ENCODE measurements at regions not wholly inside any gene's neighbourhood (a gene's known extent, or its start where the extent isn't known, plus 50 kb on each side); places are given as distances from the start of the nearest gene placed in this dataset.

DNA sequence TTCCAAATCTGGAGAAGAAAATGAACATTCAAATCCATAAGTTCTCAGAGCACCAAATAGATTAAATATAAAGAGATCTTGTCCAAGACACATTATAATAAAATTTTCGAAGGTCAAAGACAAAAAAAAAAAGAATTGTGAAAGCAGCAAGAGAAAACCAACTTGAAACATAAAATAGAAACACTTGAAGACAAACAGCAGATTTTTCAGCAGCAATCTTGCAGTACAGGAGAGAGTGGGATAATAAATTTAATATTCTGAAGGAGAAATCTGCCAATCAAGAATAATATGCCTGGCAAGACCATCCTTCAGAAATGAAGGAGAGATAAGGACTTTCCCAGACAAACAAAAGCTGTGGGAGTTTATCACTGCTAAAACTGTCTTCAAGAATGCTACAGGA lies 150.5 kb upstream of the COL8A1 start:
- no peak for ATAC-seq (ENCODE audit: poor library complexity)
- ChIA-PET CTCF (no interaction called here), POLR2A (no interaction called here)
- no peaks in the 10 kb centered on the region for H3K4me1 Mint-ChIP-seq (ENCODE audit: low read depth)
- DNase-seq: no peak
- Histone ChIP-seq H3K27me3 (ENCODE audit: control insufficient read depth in 1 of 2, insufficient read depth in 2 of 2, low read length in 2 of 2) (no peaks in the 10 kb centered on the region), H3K9me3 (ENCODE audit: control insufficient read depth in 1 of 2, insufficient read depth in 1 of 2, low read length in 2 of 2) (peaks cover 0 to 12% of the 10 kb centered on the region in 2 experiments), H3K27ac (ENCODE audit: low read depth in 1 of 2, low read length in 2 of 2) (no peak overlapping the region), H3K36me3 (ENCODE audit: insufficient read depth, low read length) (no peaks in the 10 kb centered on the region), H3K4me1 (ENCODE audit: insufficient read depth, low read length) (no peaks in the 10 kb centered on the region), H3K4me3 (ENCODE audit: low read length) (no peak overlapping the region)
- TF ChIP-seq, protein P1, sequence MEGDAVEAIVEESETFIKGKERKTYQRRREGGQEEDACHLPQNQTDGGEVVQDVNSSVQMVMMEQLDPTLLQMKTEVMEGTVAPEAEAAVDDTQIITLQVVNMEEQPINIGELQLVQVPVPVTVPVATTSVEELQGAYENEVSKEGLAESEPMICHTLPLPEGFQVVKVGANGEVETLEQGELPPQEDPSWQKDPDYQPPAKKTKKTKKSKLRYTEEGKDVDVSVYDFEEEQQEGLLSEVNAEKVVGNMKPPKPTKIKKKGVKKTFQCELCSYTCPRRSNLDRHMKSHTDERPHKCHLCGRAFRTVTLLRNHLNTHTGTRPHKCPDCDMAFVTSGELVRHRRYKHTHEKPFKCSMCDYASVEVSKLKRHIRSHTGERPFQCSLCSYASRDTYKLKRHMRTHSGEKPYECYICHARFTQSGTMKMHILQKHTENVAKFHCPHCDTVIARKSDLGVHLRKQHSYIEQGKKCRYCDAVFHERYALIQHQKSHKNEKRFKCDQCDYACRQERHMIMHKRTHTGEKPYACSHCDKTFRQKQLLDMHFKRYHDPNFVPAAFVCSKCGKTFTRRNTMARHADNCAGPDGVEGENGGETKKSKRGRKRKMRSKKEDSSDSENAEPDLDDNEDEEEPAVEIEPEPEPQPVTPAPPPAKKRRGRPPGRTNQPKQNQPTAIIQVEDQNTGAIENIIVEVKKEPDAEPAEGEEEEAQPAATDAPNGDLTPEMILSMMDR (IDR thresholded peaks at IDR 0.05): no peak
- H3K36me3 Mint-ChIP-seq (ENCODE audit: low read depth): no peaks in the 10 kb centered on the region
- no peaks in the 10 kb centered on the region for H3K27me3 Mint-ChIP-seq
- no peak overlapping the region for H3K4me3 Mint-ChIP-seq
- intact Hi-C loops (cut with DNase I, micrococcal nuclease): no loop called here
- H3K9me3 Mint-ChIP-seq: peaks cover 13% of the 10 kb centered on the region
- no peak overlapping the region for H3K27ac Mint-ChIP-seq

DNA sequence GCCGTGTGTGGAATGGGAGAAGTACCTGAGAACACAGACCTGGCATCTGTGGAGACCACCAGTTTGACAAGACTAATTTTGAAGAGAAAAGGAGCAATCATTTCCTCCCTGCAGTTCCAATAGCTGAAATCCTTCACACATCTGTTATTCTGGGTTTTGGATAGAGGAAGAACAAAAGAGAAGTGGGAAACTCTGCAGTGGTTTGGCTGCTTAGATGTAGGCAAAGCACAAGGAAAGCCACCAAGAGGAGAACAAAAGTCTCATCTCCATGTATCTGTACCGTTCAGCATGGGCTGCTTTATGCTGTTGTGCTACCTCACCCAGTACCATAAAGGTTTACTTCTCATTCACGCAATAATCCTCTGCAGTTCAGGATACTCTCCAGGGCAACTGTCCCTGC lies 153.1 kb upstream of the COL8A1 start:
- no peak overlapping the region for H3K27ac ChIP-seq (ENCODE audit: low read depth in 1 of 2, low read length in 2 of 2)
- H3K9me3 ChIP-seq (ENCODE audit: control insufficient read depth in 1 of 2, insufficient read depth in 1 of 2, low read length in 2 of 2): peaks cover 0 to 12% of the 10 kb centered on the region in 2 experiments
- H3K4me3 ChIP-seq (ENCODE audit: low read length): no peak overlapping the region
- H3K27me3 ChIP-seq (ENCODE audit: control insufficient read depth in 1 of 2, insufficient read depth in 2 of 2, low read length in 2 of 2): no peaks in the 10 kb centered on the region
- H3K4me1 ChIP-seq (ENCODE audit: insufficient read depth, low read length): no peaks in the 10 kb centered on the region
- ChIA-PET CTCF (no interaction called here), POLR2A (no interaction called here)
- TF ChIP-seq, protein P1 (IDR thresholded peaks at IDR 0.05): no peak
- H3K9me3 Mint-ChIP-seq: peaks cover 9% of the 10 kb centered on the region
- peak in 1 of 14 experiments; percentile 9 for DNase-seq
- no peak overlapping the region for H3K27ac Mint-ChIP-seq
- H3K27me3 Mint-ChIP-seq: no peaks in the 10 kb centered on the region
- H3K36me3 ChIP-seq (ENCODE audit: insufficient read depth, low read length): no peaks in the 10 kb centered on the region
- ATAC-seq (ENCODE audit: poor library complexity): no peak
- H3K36me3 Mint-ChIP-seq (ENCODE audit: low read depth): no peaks in the 10 kb centered on the region
- no peaks in the 10 kb centered on the region for H3K4me1 Mint-ChIP-seq (ENCODE audit: low read depth)
- intact Hi-C loops (cut with DNase I, micrococcal nuclease): no loop called here
- no peak overlapping the region for H3K4me3 Mint-ChIP-seq

DNA sequence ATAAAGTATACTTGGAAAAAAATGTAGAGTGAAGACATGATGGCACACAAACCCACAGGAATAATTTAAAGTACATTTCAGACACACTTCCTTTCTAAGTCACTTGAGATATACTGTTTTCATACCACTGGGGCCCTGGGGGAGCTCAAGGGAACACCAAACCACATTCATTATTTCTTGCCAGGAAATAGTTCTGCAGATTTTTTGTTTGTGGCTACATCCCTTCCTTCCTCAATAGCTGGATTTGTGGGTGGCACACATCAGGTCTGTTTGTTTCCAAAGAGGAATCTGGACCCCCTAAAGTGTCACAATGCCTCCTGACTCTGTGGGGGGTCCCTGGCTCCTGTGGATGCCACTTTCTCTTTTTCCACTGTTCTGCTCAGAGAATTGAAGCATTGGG lies 153.5 kb upstream of the COL8A1 start:
- H3K4me3 Mint-ChIP-seq: no peak overlapping the region
- no peaks in the 10 kb centered on the region for H3K27me3 Mint-ChIP-seq
- H3K36me3 ChIP-seq (ENCODE audit: insufficient read depth, low read length): no peaks in the 10 kb centered on the region
- intact Hi-C loops (cut with DNase I, micrococcal nuclease): no loop called here
- ChIA-PET CTCF (no interaction called here), POLR2A (no interaction called here)
- peaks cover 0 to 12% of the 10 kb centered on the region in 2 experiments for H3K9me3 ChIP-seq (ENCODE audit: control insufficient read depth in 1 of 2, insufficient read depth in 1 of 2, low read length in 2 of 2)
- H3K27ac ChIP-seq (ENCODE audit: low read depth in 1 of 2, low read length in 2 of 2): no peak overlapping the region
- no peaks in the 10 kb centered on the region for H3K4me1 ChIP-seq (ENCODE audit: insufficient read depth, low read length)
- H3K9me3 Mint-ChIP-seq: peaks cover 5% of the 10 kb centered on the region
- H3K4me1 Mint-ChIP-seq (ENCODE audit: low read depth): no peaks in the 10 kb centered on the region
- no peak overlapping the region for H3K27ac Mint-ChIP-seq
- TF ChIP-seq, protein P1 (IDR thresholded peaks at IDR 0.05): no peak
- H3K4me3 ChIP-seq (ENCODE audit: low read length): no peak overlapping the region
- H3K36me3 Mint-ChIP-seq (ENCODE audit: low read depth): no peaks in the 10 kb centered on the region
- H3K27me3 ChIP-seq (ENCODE audit: control insufficient read depth in 1 of 2, insufficient read depth in 2 of 2, low read length in 2 of 2): no peaks in the 10 kb centered on the region
- ATAC-seq (ENCODE audit: poor library complexity): no peak
- no peak for DNase-seq

Data from CD4-positive, alpha-beta T cell (primary cell).